ENCODE measurements at regions not wholly inside any gene's neighbourhood (a gene's known extent, or its start where the extent isn't known, plus 50 kb on each side); places are given as distances from the start of the nearest gene placed in this dataset.
"Not testable (repeated sequence)": the region's sequence is repeated elsewhere in the genome, so short reads cannot be mapped to it uniquely, and the experiment has no call there.

DNA sequence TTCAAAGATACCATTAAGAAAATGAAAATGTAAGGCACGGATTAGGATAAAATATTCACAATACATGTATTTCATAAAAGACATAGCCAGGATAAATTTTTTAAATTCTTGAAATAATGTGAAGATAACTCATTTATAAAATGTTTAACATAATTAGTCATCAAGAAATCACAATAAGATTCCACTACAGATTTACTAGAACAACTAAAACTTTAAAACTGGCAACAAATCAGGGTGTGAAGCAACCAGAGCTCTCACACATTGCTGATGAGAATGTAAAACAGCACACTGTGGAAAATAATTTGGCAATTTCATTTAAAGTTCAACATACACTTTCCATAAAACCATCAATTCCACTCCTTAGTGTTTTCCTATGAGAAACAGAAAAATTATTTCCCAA is 89.6 kb upstream of the UBE2E3 start:
- Histone ChIP-seq H3K27me3 (ENCODE audit: control insufficient read depth in 1 of 2, insufficient read depth in 2 of 2, low read length in 2 of 2) (no peaks in the 10 kb centered on the region), H3K9ac (ENCODE audit: low read length in 2 of 2) (no peak overlapping the region)

DNA sequence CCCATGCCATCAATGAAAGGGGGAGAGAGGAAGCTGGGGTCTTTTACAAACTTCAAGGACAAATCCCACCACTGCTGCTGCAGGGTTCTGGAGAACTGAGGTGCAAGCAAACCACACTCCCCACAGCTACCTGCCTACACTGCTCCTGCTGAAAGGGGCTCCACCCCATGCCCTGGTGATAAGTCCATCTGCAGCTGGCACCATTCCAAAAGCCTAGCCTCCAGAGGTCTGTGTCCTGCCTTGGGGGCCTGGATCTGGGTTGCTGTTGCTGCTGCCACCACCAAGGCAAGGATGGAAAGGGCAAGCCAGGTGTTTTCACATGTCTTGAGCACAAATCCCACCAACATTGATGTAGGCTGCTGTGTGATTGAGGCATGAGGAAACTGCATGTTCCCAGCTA is 97.4 kb upstream of the UBE2E3 start:
- Histone ChIP-seq H3K4me1 (ENCODE audit: control insufficient read depth, insufficient read depth, low read length) (no peaks in the 10 kb centered on the region), H3K27me3 (ENCODE audit: control insufficient read depth in 1 of 2, insufficient read depth in 2 of 2, low read length in 2 of 2) (no peaks in the 10 kb centered on the region), H3K27ac (ENCODE audit: low read length) (no peak overlapping the region), H3K9ac (ENCODE audit: low read length in 2 of 2) (no peak overlapping the region), H3K36me3 (ENCODE audit: control insufficient read depth in 2 of 2, insufficient read depth in 2 of 2, low read length in 2 of 2) (no peaks in the 10 kb centered on the region), H3K4me3 (ENCODE audit: low read length in 2 of 2) (no peak overlapping the region), H3K9me3 (ENCODE audit: control insufficient read depth in 2 of 2, low read length in 2 of 2) (peaks cover 0 to 4% of the 10 kb centered on the region in 2 donors)

More for the DNA sequence above, 89.6 kb upstream of the UBE2E3 start:
- Histone ChIP-seq H3K9me3 (ENCODE audit: control insufficient read depth in 2 of 2, low read length in 2 of 2) (no peaks in the 10 kb centered on the region), H3K4me1 (ENCODE audit: control insufficient read depth, insufficient read depth, low read length) (no peaks in the 10 kb centered on the region), H3K27ac (ENCODE audit: low read length) (no peak overlapping the region), H3K36me3 (ENCODE audit: control insufficient read depth in 2 of 2, insufficient read depth in 2 of 2, low read length in 2 of 2) (no peaks in the 10 kb centered on the region), H3K4me3 (ENCODE audit: low read length in 2 of 2) (no peak overlapping the region)

DNA sequence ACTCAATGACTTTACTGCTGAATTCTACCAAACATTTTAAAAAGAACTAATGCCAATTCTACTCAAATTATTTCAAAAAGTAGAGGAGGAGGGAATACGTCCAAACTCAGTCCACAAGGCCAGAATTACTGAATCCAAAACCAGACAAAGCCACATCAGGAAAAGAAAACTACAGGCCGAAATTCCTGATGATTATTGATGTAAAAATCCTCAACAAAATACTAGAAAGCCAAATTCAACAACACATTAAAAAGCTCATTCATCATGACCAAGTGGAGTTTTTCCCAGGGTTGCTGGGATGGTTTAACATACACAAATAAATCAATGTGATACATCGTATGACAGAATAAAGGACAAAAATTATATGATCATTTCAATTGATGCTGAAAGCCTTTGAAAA is 103.9 kb upstream of the UBE2E3 start:
- H3K27me3 ChIP-seq (ENCODE audit: control insufficient read depth in 1 of 2, insufficient read depth in 2 of 2, low read length in 2 of 2), result no peaks in the 10 kb centered on the region
- no peak overlapping the region for H3K4me3 ChIP-seq (ENCODE audit: low read length in 2 of 2)
- H3K9me3 ChIP-seq (ENCODE audit: control insufficient read depth in 2 of 2, low read length in 2 of 2), result no peaks in the 10 kb centered on the region
- no peak overlapping the region for H3K9ac ChIP-seq (ENCODE audit: low read length in 2 of 2)
- no peak overlapping the region for H3K27ac ChIP-seq (ENCODE audit: low read length)
- H3K4me1 ChIP-seq (ENCODE audit: control insufficient read depth, insufficient read depth, low read length), result no peaks in the 10 kb centered on the region
- no peaks in the 10 kb centered on the region for H3K36me3 ChIP-seq (ENCODE audit: control insufficient read depth in 2 of 2, insufficient read depth in 2 of 2, low read length in 2 of 2)

DNA sequence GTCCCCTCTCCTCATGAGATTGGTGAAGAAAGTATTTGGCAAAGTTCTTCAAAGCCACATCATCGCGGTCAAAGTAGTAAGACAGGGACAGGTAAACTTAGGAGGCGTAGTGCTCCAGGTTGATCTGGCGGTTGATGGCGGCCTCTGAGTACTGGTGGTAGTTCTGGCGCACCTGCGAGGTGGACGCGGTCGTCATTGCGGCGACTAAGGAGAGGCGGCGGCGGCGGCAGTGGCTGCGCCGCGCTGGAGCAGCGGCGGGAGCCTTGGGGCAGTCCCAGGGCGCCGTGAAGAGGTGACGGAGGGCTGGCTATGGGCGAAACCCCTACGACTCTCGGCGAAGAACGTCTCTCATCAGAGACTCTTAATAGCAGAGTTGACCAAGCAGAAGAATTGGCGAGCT is 107.2 kb upstream of the UBE2E3 start:
- Histone ChIP-seq H3K27me3 (ENCODE audit: control insufficient read depth in 1 of 2, insufficient read depth in 2 of 2, low read length in 2 of 2) (no peaks in the 10 kb centered on the region), H3K4me3 (ENCODE audit: low read length in 2 of 2) (no peak overlapping the region), H3K36me3 (ENCODE audit: control insufficient read depth in 2 of 2, insufficient read depth in 2 of 2, low read length in 2 of 2) (no peaks in the 10 kb centered on the region), H3K9me3 (ENCODE audit: control insufficient read depth in 2 of 2, low read length in 2 of 2) (peaks cover 0 to 2% of the 10 kb centered on the region in 2 donors), H3K4me1 (ENCODE audit: control insufficient read depth, insufficient read depth, low read length) (no peaks in the 10 kb centered on the region), H3K9ac (ENCODE audit: low read length in 2 of 2) (no peak overlapping the region), H3K27ac (ENCODE audit: low read length) (no peak overlapping the region)

DNA sequence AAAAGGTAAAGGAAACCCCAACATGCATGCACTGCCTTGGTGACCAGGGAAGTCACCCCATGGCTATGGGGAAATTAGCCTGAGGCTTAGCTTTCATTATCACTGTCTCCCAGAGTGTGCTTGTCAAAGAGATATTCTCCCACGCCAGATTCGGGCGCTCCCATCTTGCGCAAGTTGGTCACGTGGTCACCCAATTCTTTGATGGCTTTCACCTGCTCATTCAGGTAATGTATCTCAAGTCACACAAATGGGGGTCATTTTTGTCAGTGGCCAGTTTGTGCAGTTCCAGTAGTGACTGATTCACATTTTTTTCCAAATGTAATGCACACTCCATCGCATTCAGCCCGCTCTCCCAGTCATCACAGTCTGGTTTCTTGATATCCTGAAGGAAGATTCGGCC is 107.6 kb upstream of the UBE2E3 start:
- H3K27me3 ChIP-seq (ENCODE audit: control insufficient read depth in 1 of 2, insufficient read depth in 2 of 2, low read length in 2 of 2); H3K9me3 ChIP-seq (ENCODE audit: control insufficient read depth in 2 of 2, low read length in 2 of 2); H3K27ac ChIP-seq (ENCODE audit: low read length); H3K36me3 ChIP-seq (ENCODE audit: control insufficient read depth in 2 of 2, insufficient read depth in 2 of 2, low read length in 2 of 2); H3K4me1 ChIP-seq (ENCODE audit: control insufficient read depth, insufficient read depth, low read length); H3K9ac ChIP-seq (ENCODE audit: low read length in 2 of 2); H3K4me3 ChIP-seq (ENCODE audit: low read length in 2 of 2): not testable (repeated sequence)

DNA sequence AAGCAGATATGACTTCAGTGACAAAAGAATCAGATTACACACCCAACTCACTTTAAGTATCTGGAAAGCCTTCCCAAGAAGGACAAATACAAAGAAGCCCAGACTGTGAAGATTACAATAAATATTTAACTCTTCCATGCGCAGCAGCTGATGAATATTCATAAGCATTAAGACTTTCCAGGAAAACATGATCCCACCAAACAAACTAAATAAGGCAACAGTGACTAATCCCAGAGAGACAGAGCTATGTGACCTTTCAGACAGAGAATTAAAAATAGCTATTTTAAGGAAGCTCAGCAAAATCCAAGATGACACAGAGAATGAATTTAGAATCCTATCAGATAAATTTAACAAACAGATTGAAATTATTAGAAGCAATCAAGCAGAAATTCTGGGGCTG is 108.2 kb upstream of the UBE2E3 start:
- Histone ChIP-seq H3K4me1 (ENCODE audit: control insufficient read depth, insufficient read depth, low read length) (no peaks in the 10 kb centered on the region), H3K4me3 (ENCODE audit: low read length in 2 of 2) (no peak overlapping the region), H3K36me3 (ENCODE audit: control insufficient read depth in 2 of 2, insufficient read depth in 2 of 2, low read length in 2 of 2) (no peaks in the 10 kb centered on the region), H3K9me3 (ENCODE audit: control insufficient read depth in 2 of 2, low read length in 2 of 2) (peaks cover 0 to 2% of the 10 kb centered on the region in 2 donors), H3K27me3 (ENCODE audit: control insufficient read depth in 1 of 2, insufficient read depth in 2 of 2, low read length in 2 of 2) (no peaks in the 10 kb centered on the region), H3K27ac (ENCODE audit: low read length) (no peak overlapping the region), H3K9ac (ENCODE audit: low read length in 2 of 2) (no peak overlapping the region)

DNA sequence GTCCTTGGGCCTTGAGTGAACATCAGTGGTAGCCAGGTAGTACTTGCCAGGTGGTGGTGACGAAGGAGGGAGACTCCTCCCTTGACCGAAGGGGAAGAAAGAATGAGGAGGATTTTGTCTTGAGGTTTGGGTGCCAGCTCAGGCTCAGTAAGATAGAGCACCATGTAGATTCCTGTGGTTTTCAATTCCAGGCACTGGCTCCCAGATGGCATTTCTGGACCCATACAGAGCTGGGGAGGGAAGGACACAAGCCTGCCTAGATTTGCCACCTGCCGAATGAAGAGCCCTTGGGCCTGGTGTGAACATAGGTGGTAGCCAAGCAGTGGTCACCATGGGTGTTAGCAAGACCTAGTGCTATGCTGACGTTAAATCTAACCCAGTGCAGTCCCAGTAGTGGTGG is 108.8 kb upstream of the UBE2E3 start:
- Histone ChIP-seq H3K4me1 (ENCODE audit: control insufficient read depth, insufficient read depth, low read length) (no peaks in the 10 kb centered on the region), H3K9me3 (ENCODE audit: control insufficient read depth in 2 of 2, low read length in 2 of 2) (peaks cover 0 to 2% of the 10 kb centered on the region in 2 donors), H3K4me3 (ENCODE audit: low read length in 2 of 2) (no peak overlapping the region), H3K27ac (ENCODE audit: low read length) (no peak overlapping the region), H3K27me3 (ENCODE audit: control insufficient read depth in 1 of 2, insufficient read depth in 2 of 2, low read length in 2 of 2) (no peaks in the 10 kb centered on the region), H3K36me3 (ENCODE audit: control insufficient read depth in 2 of 2, insufficient read depth in 2 of 2, low read length in 2 of 2) (no peaks in the 10 kb centered on the region), H3K9ac (ENCODE audit: low read length in 2 of 2) (no peak overlapping the region)

DNA sequence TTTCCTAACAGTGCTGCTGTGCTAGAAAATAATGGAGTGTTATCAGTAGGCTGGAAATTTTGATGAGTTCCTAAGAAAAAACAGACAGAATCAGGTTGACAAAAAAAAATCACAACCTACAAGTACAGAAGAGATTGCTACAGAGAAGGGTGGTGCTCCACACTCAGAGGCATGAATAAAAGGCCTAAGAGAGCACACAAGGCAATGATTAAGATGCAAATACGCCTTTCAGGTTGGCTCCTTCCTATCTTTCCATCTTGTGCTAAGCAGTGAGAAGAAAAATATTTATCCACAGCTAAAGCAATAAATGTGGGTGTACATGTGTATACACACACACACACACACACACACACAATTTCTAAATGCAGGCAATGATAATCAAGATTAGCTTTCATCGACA is 130.6 kb upstream of the UBE2E3 start:
- H3K9me3 ChIP-seq (ENCODE audit: control insufficient read depth in 2 of 2, low read length in 2 of 2), result no peaks in the 10 kb centered on the region
- H3K4me3 ChIP-seq (ENCODE audit: low read length in 2 of 2), result no peak overlapping the region
- H3K9ac ChIP-seq (ENCODE audit: low read length in 2 of 2), result no peak overlapping the region
- H3K36me3 ChIP-seq (ENCODE audit: control insufficient read depth in 2 of 2, insufficient read depth in 2 of 2, low read length in 2 of 2), result no peaks in the 10 kb centered on the region
- no peak overlapping the region for H3K27ac ChIP-seq (ENCODE audit: low read length)
- H3K27me3 ChIP-seq (ENCODE audit: control insufficient read depth in 1 of 2, insufficient read depth in 2 of 2, low read length in 2 of 2), result no peaks in the 10 kb centered on the region
- no peaks in the 10 kb centered on the region for H3K4me1 ChIP-seq (ENCODE audit: control insufficient read depth, insufficient read depth, low read length)

DNA sequence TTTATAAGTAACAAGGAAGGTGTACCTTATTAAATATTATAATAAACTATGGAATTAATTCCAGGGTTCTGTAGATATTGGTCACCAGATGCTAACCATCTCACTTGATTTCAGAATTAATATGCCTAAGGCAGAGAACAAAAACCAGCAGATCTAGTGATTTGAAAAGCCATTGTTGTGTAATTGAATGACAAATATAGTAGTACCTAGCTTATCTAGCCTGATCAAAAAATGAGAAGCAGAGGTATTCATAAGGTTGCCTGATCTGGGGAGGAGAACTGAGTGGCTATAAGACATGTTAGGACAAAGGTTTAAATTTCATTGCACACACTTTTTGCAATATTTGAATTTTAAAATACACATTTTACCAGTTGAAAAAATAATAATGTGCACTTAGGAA is 132.0 kb upstream of the UBE2E3 start:
- H3K9ac ChIP-seq (ENCODE audit: low read length in 2 of 2), result no peak overlapping the region
- H3K27ac ChIP-seq (ENCODE audit: low read length), result no peak overlapping the region
- no peaks in the 10 kb centered on the region for H3K9me3 ChIP-seq (ENCODE audit: control insufficient read depth in 2 of 2, low read length in 2 of 2)
- no peaks in the 10 kb centered on the region for H3K27me3 ChIP-seq (ENCODE audit: control insufficient read depth in 1 of 2, insufficient read depth in 2 of 2, low read length in 2 of 2)
- H3K4me3 ChIP-seq (ENCODE audit: low read length in 2 of 2), result no peak overlapping the region
- H3K36me3 ChIP-seq (ENCODE audit: control insufficient read depth in 2 of 2, insufficient read depth in 2 of 2, low read length in 2 of 2), result no peaks in the 10 kb centered on the region
- H3K4me1 ChIP-seq (ENCODE audit: control insufficient read depth, insufficient read depth, low read length), result no peaks in the 10 kb centered on the region

DNA sequence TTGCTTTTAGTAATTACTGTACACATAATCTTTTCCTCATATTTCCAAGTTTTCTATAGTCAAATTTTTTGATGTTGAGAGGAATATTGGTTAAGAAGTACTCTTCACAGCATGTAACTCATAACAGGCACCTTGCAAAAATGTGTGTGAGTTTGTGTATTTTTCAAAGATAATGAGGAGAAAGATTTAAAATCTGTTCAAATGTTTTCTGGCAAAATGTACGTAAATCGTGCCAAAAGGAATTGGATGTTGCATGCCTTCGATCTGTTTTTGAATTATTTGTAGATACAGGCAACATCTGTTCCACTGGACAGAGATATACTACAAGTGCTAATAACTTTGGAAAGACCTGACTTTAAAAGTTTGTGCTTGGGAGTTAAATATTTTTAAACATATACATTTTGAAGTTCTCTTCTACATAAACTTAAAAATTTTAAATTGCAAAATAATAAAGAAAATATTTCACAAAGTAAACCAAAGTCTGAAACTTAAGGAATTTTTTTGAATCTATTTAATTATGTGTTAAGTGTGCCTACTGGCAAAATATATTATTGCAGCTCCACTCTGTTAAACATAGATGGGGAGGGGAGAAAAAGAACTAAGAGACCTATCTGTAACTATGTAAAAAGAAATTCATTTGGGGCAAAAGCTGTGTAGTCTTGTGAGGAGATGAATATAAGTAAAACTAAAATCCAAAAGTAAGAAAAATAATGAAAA is 133.5 kb upstream of the UBE2E3 start:
- no peak overlapping the region for H3K4me3 ChIP-seq (ENCODE audit: low read length in 2 of 2)
- no peaks in the 10 kb centered on the region for H3K36me3 ChIP-seq (ENCODE audit: control insufficient read depth in 2 of 2, insufficient read depth in 2 of 2, low read length in 2 of 2)
- H3K9ac ChIP-seq (ENCODE audit: low read length in 2 of 2), result no peak overlapping the region
- no peaks in the 10 kb centered on the region for H3K9me3 ChIP-seq (ENCODE audit: control insufficient read depth in 2 of 2, low read length in 2 of 2)
- no peaks in the 10 kb centered on the region for H3K4me1 ChIP-seq (ENCODE audit: control insufficient read depth, insufficient read depth, low read length)
- H3K27me3 ChIP-seq (ENCODE audit: control insufficient read depth in 1 of 2, insufficient read depth in 2 of 2, low read length in 2 of 2), result no peaks in the 10 kb centered on the region
- no peak overlapping the region for H3K27ac ChIP-seq (ENCODE audit: low read length)

DNA sequence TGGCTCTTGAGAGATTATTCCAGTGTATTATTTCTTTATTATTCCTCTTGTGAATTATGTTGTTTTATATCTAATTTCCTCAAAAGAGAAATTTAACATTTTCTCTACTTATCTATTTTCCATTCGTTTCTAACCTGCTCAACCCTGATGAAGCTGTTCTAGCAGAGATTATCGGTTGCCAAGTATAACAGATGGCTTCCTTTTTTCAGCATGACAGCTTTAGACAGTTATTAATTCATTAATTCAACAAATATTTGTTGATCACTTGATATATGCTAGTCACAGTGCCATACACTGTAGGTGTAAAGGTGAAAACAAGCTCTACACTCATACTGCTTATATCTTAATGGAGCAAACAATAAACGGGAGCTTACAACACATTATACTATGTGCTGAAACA is 137.9 kb upstream of the UBE2E3 start:
- Histone ChIP-seq H3K9ac (ENCODE audit: low read length in 2 of 2) (no peak overlapping the region), H3K27ac (ENCODE audit: low read length) (no peak overlapping the region), H3K27me3 (ENCODE audit: control insufficient read depth in 1 of 2, insufficient read depth in 2 of 2, low read length in 2 of 2) (no peaks in the 10 kb centered on the region), H3K9me3 (ENCODE audit: control insufficient read depth in 2 of 2, low read length in 2 of 2) (no peaks in the 10 kb centered on the region), H3K36me3 (ENCODE audit: control insufficient read depth in 2 of 2, insufficient read depth in 2 of 2, low read length in 2 of 2) (no peaks in the 10 kb centered on the region), H3K4me3 (ENCODE audit: low read length in 2 of 2) (no peak overlapping the region), H3K4me1 (ENCODE audit: control insufficient read depth, insufficient read depth, low read length) (no peaks in the 10 kb centered on the region)
